Osteocyte (in vitro differentiated cells): ENCODE measurements at regions not wholly inside any gene's neighbourhood (a gene's known extent, or its start where the extent isn't known, plus 50 kb on each side); places are given as distances from the start of the nearest gene placed in this dataset.

Experiments
- DNase-seq: peaks from one replicate; pipeline ENCODE4 v3.0.0; 2021; ENCODE audit warnings: mixed read lengths; ENCODE audit not compliant: unreplicated experiment; ENCODE audit errors: extremely low spot score
- H3K27ac Mint-ChIP-seq: one replicate; pipeline ENCODE4 v1.8.0; 2021; ENCODE audit warnings: mild to moderate bottlenecking, mixed read lengths; ENCODE audit not compliant: unreplicated experiment
- H3K27me3 Mint-ChIP-seq: one replicate; pipeline ENCODE4 v1.8.0; 2021; ENCODE audit warnings: mixed read lengths; ENCODE audit not compliant: unreplicated experiment
- H3K36me3 Mint-ChIP-seq: one replicate; pipeline ENCODE4 v1.8.0; 2021; ENCODE audit warnings: mixed read lengths; ENCODE audit not compliant: unreplicated experiment
- H3K4me1 Mint-ChIP-seq: one replicate; pipeline ENCODE4 v1.8.0; 2021; ENCODE audit warnings: mixed read lengths; ENCODE audit not compliant: unreplicated experiment
- H3K4me3 Mint-ChIP-seq: one replicate; pipeline ENCODE4 v1.8.0; 2021; ENCODE audit warnings: mild to moderate bottlenecking, moderate library complexity, mixed read lengths; ENCODE audit not compliant: unreplicated experiment
- H3K9me3 Mint-ChIP-seq: one replicate; pipeline ENCODE4 v1.8.0; 2021; ENCODE audit warnings: mixed read lengths; ENCODE audit not compliant: unreplicated experiment
- CTCF ChIP-seq: fragments of 200-600 bp; sonication (generic); IDR thresholded peaks from 2 replicates; pipeline ENCODE4 v1.5.0; 2021; ENCODE audit warnings: antibody characterized with exemption, mild to moderate bottlenecking, moderate library complexity

DNA sequence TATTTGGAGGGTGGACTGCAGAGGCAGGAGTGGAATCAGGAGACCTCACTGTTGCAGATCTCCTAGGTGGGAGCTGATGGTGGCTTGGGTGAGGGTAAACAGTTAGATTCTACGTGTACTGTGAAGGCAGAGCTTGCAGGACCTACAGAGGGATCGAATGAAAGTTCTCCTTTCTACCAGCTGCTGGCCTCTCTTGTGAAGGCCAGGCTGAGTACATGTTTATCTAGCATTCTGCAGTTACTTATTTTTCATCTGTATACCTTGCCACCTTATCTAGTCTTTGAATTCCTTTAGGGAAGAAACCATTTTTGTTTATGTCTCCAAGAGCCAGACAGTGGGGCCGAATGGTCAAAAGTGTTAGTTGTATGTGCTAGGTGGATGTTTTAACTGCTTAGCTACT, 57.6 kb downstream of the PTTG1 start:
- no peaks in the 10 kb centered on the region for H3K36me3 Mint-ChIP-seq
- H3K27ac Mint-ChIP-seq, result no peak overlapping the region

GRCh38 chr5:160479926-160480325, 58.3 kb downstream of the PTTG1 start:
- no peak for DNase-seq
- Mint-ChIP-seq H3K27ac (no peak overlapping the region), H3K27me3 (peaks cover 6% of the 10 kb centered on the region), H3K4me1 (peaks cover 3% of the 10 kb centered on the region), H3K4me3 (no peak overlapping the region), H3K36me3 (no peaks in the 10 kb centered on the region), H3K9me3 (no peaks in the 10 kb centered on the region)
- TF ChIP-seq CTCF, result no peak

More for the DNA sequence above, 57.6 kb downstream of the PTTG1 start:
- Mint-ChIP-seq H3K27me3 (peaks cover 3% of the 10 kb centered on the region), H3K9me3 (no peaks in the 10 kb centered on the region), H3K4me1 (peaks cover 3% of the 10 kb centered on the region), H3K4me3 (no peak overlapping the region)
- TF ChIP-seq CTCF, result no peak
- DNase-seq, result no peak

DNA sequence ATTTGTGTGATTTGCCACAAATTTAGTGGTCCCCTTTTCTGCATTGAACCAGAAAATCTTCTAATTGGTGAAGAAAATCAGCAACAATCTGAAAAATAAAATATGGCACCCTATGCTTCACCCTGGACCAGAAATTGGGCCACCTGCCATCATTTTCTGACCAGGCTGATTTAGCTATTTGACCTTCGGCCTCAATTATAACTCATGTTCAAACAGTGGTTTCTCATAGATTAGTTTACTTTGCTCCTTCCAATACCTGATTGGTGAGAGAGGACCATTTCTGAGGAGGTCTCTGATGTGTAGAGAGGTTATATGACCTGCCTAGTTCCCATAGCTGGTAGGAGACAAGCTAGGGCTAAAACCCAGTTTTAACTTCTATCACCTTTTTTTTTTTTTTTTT, 59.0 kb downstream of the PTTG1 start:
- no peaks in the 10 kb centered on the region for H3K9me3 Mint-ChIP-seq
- peaks cover 3% of the 10 kb centered on the region for H3K4me1 Mint-ChIP-seq
- no peaks in the 10 kb centered on the region for H3K36me3 Mint-ChIP-seq
- no peak for TF ChIP-seq CTCF
- no peak overlapping the region for H3K4me3 Mint-ChIP-seq
- no peak for DNase-seq
- no peak overlapping the region for H3K27ac Mint-ChIP-seq
- peaks cover 6% of the 10 kb centered on the region for H3K27me3 Mint-ChIP-seq

GRCh38 chr5:160484678-160485077, 63.0 kb downstream of the PTTG1 start:
- H3K27me3 Mint-ChIP-seq, result peaks cover 12% of the 10 kb centered on the region
- H3K36me3 Mint-ChIP-seq, result no peaks in the 10 kb centered on the region
- no peaks in the 10 kb centered on the region for H3K4me1 Mint-ChIP-seq
- no peak for DNase-seq
- no peaks in the 10 kb centered on the region for H3K9me3 Mint-ChIP-seq
- no peak overlapping the region for H3K4me3 Mint-ChIP-seq
- H3K27ac Mint-ChIP-seq, result no peak overlapping the region
- no peak for TF ChIP-seq CTCF

DNA sequence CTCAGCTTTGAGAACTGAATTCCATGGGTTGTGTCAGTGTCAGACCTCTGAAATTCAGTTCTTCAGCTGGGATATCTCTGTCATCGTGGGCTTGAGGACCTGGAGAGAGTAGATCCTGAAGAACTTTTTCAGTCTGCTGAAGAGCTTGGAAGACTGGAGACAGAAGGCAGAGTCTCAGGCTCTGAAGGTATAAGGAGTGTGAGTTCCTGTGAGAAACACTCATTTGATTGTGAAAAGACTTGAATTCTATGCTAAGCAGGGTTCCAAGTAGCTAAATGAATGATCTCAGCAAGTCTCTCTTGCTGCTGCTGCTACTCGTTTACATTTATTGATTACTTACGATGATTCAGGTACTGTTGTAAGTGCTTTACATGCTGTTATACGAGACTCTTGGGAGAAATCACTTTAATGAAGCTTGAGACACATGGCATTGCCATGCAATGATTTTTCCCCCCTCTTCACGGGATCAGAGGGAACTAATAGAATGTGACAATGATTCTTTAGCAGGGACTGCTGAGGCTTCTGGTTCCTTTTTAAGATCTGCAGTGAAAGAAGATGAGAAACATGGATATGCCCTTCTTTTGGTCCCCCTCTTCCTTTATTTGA, 63.8 kb downstream of the PTTG1 start:
- no peaks in the 10 kb centered on the region for H3K9me3 Mint-ChIP-seq
- no peaks in the 10 kb centered on the region for H3K36me3 Mint-ChIP-seq
- H3K27me3 Mint-ChIP-seq, result peaks cover 12% of the 10 kb centered on the region
- no peak for DNase-seq
- TF ChIP-seq CTCF, result no peak
- no peak overlapping the region for H3K27ac Mint-ChIP-seq
- H3K4me1 Mint-ChIP-seq, result no peaks in the 10 kb centered on the region
- H3K4me3 Mint-ChIP-seq, result no peak overlapping the region
